ENCODE measurements at regions not wholly inside any gene's neighbourhood (a gene's known extent, or its start where the extent isn't known, plus 50 kb on each side); places are given as distances from the start of the nearest gene placed in this dataset.

DNA sequence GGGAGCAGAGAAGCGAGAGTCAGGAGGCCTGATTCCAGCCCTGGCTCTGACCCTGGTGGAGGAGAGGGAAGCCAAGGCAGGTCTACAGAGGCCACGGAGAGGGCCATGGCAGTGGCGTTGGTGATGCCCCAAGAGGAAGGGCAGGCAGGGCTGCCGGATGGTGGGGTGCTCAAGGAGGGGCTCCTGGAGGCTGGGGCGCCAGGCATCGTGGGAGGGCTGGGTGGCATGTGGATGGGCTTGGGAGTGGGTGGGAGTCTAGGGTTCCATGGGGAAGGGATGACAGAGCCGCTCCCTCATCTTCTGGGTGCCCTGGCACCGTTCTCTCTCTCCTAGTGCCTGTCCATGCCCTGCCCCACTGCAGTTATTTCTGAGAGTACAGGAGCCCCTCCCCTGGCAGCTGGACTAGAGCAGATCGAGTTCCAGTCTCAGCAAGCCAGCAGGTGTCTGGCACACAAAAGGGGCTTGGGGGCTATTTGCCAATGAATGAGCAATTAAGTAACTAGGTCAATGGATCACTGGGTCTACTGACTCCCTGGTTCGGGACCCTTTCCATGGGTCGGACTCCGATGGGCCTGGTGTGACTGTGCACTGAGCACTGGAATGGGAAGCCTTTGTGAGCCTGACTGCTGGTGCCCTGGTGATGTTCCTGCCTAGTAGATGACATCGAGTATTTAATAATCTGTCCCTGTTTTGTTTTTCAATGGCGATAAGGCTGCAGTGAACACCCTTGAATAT lies 570.0 kb downstream of the TBC1D22A start:
- DNase-seq: no peak
- H3K9me3 Mint-ChIP-seq: peaks cover 5% of the 10 kb centered on the region
- H3K27ac Mint-ChIP-seq: no peak overlapping the region
- intact Hi-C loops (cut with micrococcal nuclease): no loop called here
- H3K36me3 Mint-ChIP-seq (ENCODE audit: low read depth): no peaks in the 10 kb centered on the region
- CTCF ChIA-PET: no interaction called here
- no peak overlapping the region for H3K4me3 Mint-ChIP-seq
- H3K4me1 Mint-ChIP-seq (ENCODE audit: low read depth): no peaks in the 10 kb centered on the region
- H3K27me3 Mint-ChIP-seq (ENCODE audit: low read depth): peaks cover 5% of the 10 kb centered on the region

- H3K27me3 Mint-ChIP-seq (ENCODE audit: low read depth): peaks cover 5% of the 10 kb centered on the region
- DNase-seq: no peak
- no peak overlapping the region for H3K4me3 Mint-ChIP-seq
- intact Hi-C loops (cut with micrococcal nuclease): no loop called here
- H3K4me1 Mint-ChIP-seq (ENCODE audit: low read depth): no peaks in the 10 kb centered on the region
- no peaks in the 10 kb centered on the region for H3K36me3 Mint-ChIP-seq (ENCODE audit: low read depth)
- H3K9me3 Mint-ChIP-seq: peaks cover 5% of the 10 kb centered on the region
- no peak overlapping the region for H3K27ac Mint-ChIP-seq
- CTCF ChIA-PET: no interaction called here
Observed at GRCh38 chr22:47331750-47332149, 569.3 kb downstream of the TBC1D22A start.

- intact Hi-C loops (cut with micrococcal nuclease): loop anchor here (5.0 kb wide), 1 partner anchor 68 kb away; no protein-coding TSS in a partner anchor
- no peak for DNase-seq
- Mint-ChIP-seq H3K27me3 (ENCODE audit: low read depth) (peaks cover 5% of the 10 kb centered on the region), H3K4me3 (no peak overlapping the region), H3K27ac (no peak overlapping the region), H3K4me1 (ENCODE audit: low read depth) (no peaks in the 10 kb centered on the region), H3K9me3 (no peaks in the 10 kb centered on the region), H3K36me3 (ENCODE audit: low read depth) (no peaks in the 10 kb centered on the region)
- CTCF ChIA-PET: no interaction called here
Observed at GRCh38 chr22:47329727-47330650, 567.5 kb downstream of the TBC1D22A start.

- no peaks in the 10 kb centered on the region for H3K4me1 Mint-ChIP-seq (ENCODE audit: low read depth)
- H3K27ac Mint-ChIP-seq: no peak overlapping the region
- intact Hi-C loops (cut with micrococcal nuclease): loop anchor here (5.0 kb wide), 1 partner anchor 66 kb away; no protein-coding TSS in a partner anchor
- no peaks in the 10 kb centered on the region for H3K9me3 Mint-ChIP-seq
- no peak overlapping the region for H3K4me3 Mint-ChIP-seq
- DNase-seq: no peak
- H3K27me3 Mint-ChIP-seq (ENCODE audit: low read depth): peaks cover 7% of the 10 kb centered on the region
- CTCF ChIA-PET: no interaction called here
- H3K36me3 Mint-ChIP-seq (ENCODE audit: low read depth): no peaks in the 10 kb centered on the region
Observed at GRCh38 chr22:47328550-47329243, 566.2 kb downstream of the TBC1D22A start.

GRCh38 chr22:47327241-47327640 lies 564.8 kb downstream of the TBC1D22A start:
- no peak overlapping the region for H3K4me3 Mint-ChIP-seq
- H3K36me3 Mint-ChIP-seq (ENCODE audit: low read depth): no peaks in the 10 kb centered on the region
- no peaks in the 10 kb centered on the region for H3K4me1 Mint-ChIP-seq (ENCODE audit: low read depth)
- H3K27me3 Mint-ChIP-seq (ENCODE audit: low read depth): peaks cover 12% of the 10 kb centered on the region
- CTCF ChIA-PET: no interaction called here
- no peak for DNase-seq
- no peak overlapping the region for H3K27ac Mint-ChIP-seq
- intact Hi-C loops (cut with micrococcal nuclease): loop anchor here (5.0 kb wide), 1 partner anchor 65 kb away; no protein-coding TSS in a partner anchor
- peaks cover 3% of the 10 kb centered on the region for H3K9me3 Mint-ChIP-seq

- intact Hi-C loops (cut with micrococcal nuclease): loop anchor here (5.0 kb wide), 1 partner anchor 63 kb away; no protein-coding TSS in a partner anchor
- no peaks in the 10 kb centered on the region for H3K4me1 Mint-ChIP-seq (ENCODE audit: low read depth)
- H3K36me3 Mint-ChIP-seq (ENCODE audit: low read depth): no peaks in the 10 kb centered on the region
- peaks cover 3% of the 10 kb centered on the region for H3K9me3 Mint-ChIP-seq
- H3K27me3 Mint-ChIP-seq (ENCODE audit: low read depth): peaks cover 12% of the 10 kb centered on the region
- H3K4me3 Mint-ChIP-seq: no peak overlapping the region
- CTCF ChIA-PET: no interaction called here
- no peak overlapping the region for H3K27ac Mint-ChIP-seq
- no peak for DNase-seq
Observed at GRCh38 chr22:47325249-47325648, 562.8 kb downstream of the TBC1D22A start.

GRCh38 chr22:47324435-47324990 lies 562.1 kb downstream of the TBC1D22A start:
- H3K36me3 Mint-ChIP-seq (ENCODE audit: low read depth): no peaks in the 10 kb centered on the region
- H3K27me3 Mint-ChIP-seq (ENCODE audit: low read depth): peaks cover 14% of the 10 kb centered on the region
- H3K27ac Mint-ChIP-seq: no peak overlapping the region
- intact Hi-C loops (cut with micrococcal nuclease): no loop called here
- DNase-seq: no peak
- no peak overlapping the region for H3K4me3 Mint-ChIP-seq
- peaks cover 3% of the 10 kb centered on the region for H3K9me3 Mint-ChIP-seq
- CTCF ChIA-PET: no interaction called here
- no peaks in the 10 kb centered on the region for H3K4me1 Mint-ChIP-seq (ENCODE audit: low read depth)

DNA sequence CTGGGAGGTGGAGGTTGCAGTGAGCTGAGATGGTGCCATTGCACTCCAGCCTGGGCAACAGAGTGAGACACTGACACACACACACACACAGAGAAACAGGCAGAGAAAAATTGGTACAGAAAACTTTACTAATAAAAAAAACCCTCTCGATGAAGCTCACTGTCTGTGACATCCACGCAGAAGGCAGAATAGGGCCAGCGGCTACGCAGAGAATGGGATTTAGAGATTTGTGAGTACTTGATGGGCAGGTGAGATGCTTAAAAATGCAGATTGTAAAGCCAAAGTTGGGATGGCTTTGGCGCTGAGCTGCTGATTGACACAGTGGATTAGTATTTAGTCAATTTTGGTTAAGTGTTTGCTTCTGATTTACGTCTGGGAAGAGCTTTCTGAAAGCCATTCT lies 561.1 kb downstream of the TBC1D22A start:
- H3K27ac Mint-ChIP-seq: no peak overlapping the region
- DNase-seq: no peak
- peaks cover 12% of the 10 kb centered on the region for H3K27me3 Mint-ChIP-seq (ENCODE audit: low read depth)
- CTCF ChIA-PET: no interaction called here
- peaks cover 3% of the 10 kb centered on the region for H3K9me3 Mint-ChIP-seq
- no peak overlapping the region for H3K4me3 Mint-ChIP-seq
- H3K4me1 Mint-ChIP-seq (ENCODE audit: low read depth): no peaks in the 10 kb centered on the region
- intact Hi-C loops (cut with micrococcal nuclease): no loop called here
- H3K36me3 Mint-ChIP-seq (ENCODE audit: low read depth): no peaks in the 10 kb centered on the region

GRCh38 chr22:47322854-47323253 lies 560.4 kb downstream of the TBC1D22A start:
- Mint-ChIP-seq H3K4me1 (ENCODE audit: low read depth) (no peaks in the 10 kb centered on the region), H3K27ac (no peak overlapping the region), H3K36me3 (ENCODE audit: low read depth) (no peaks in the 10 kb centered on the region), H3K27me3 (ENCODE audit: low read depth) (peaks cover 16% of the 10 kb centered on the region), H3K4me3 (no peak overlapping the region), H3K9me3 (peaks cover 3% of the 10 kb centered on the region)
- DNase-seq: no peak
- intact Hi-C loops (cut with micrococcal nuclease): no loop called here
- CTCF ChIA-PET: interaction anchor here (0.6 kb wide), 1 partner anchor 105 kb away, joined by 4 read pairs; no protein-coding TSS in a partner anchor

DNA sequence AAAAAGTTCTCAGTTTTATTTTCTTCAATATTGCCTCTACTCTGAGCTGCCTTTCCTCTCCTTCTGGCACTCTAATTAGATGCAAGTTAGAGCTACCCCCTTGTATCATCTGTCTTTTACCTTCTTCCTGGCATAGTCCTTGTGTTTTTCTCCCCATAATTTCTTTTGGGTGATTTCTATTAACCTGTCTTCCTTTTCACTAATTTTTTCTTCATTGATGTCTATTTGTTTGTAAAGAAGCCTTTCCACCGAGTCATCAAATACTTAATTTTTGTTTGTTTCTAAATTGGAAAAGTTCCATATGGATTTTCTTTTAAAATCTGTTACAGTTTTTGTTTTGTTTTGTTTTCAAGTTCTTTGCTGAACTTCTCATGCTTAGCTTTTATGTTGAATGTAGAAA lies 558.1 kb downstream of the TBC1D22A start:
- DNase-seq: no peak
- H3K27me3 Mint-ChIP-seq (ENCODE audit: low read depth): peaks cover 24% of the 10 kb centered on the region
- intact Hi-C loops (cut with micrococcal nuclease): no loop called here
- no peaks in the 10 kb centered on the region for H3K36me3 Mint-ChIP-seq (ENCODE audit: low read depth)
- no peaks in the 10 kb centered on the region for H3K4me1 Mint-ChIP-seq (ENCODE audit: low read depth)
- H3K9me3 Mint-ChIP-seq: peaks cover 3% of the 10 kb centered on the region
- H3K27ac Mint-ChIP-seq: no peak overlapping the region
- no peak overlapping the region for H3K4me3 Mint-ChIP-seq
- CTCF ChIA-PET: no interaction called here

- H3K27ac Mint-ChIP-seq: no peak overlapping the region
- no peak overlapping the region for H3K4me3 Mint-ChIP-seq
- peaks cover 24% of the 10 kb centered on the region for H3K27me3 Mint-ChIP-seq (ENCODE audit: low read depth)
- peaks cover 4% of the 10 kb centered on the region for H3K9me3 Mint-ChIP-seq
- DNase-seq: no peak
- CTCF ChIA-PET: no interaction called here
- no peaks in the 10 kb centered on the region for H3K4me1 Mint-ChIP-seq (ENCODE audit: low read depth)
- intact Hi-C loops (cut with micrococcal nuclease): no loop called here
- no peaks in the 10 kb centered on the region for H3K36me3 Mint-ChIP-seq (ENCODE audit: low read depth)
Observed at GRCh38 chr22:47318041-47318737, 555.7 kb downstream of the TBC1D22A start.

Data from activated naive CD4-positive, alpha-beta T cell treated with anti-CD3 and anti-CD28 coated beads for 36 hours (primary cell).